CD4-positive, alpha-beta T cell (primary cell): ENCODE measurements at regions not wholly inside any gene's neighbourhood (a gene's known extent, or its start where the extent isn't known, plus 50 kb on each side); places are given as distances from the start of the nearest gene placed in this dataset.
"Not testable (repeated sequence)": the region's sequence is repeated elsewhere in the genome, so short reads cannot be mapped to it uniquely, and the experiment has no call there.

Source experiments
- ATAC-seq: fragments of 200-7000 bp; cut with Tn5 transposase; one replicate; pipeline ENCODE4 v1.10.0; 2022; ENCODE audit warnings: mild to moderate bottlenecking; ENCODE audit not compliant: poor library complexity
- CTCF ChIA-PET: fragments of 350-600 bp; sonication (Branson Sonifier 250); formaldehyde crosslinking; loops from one replicate; lab custom pipeline; 2021; ENCODE audit warnings: antibody characterized with exemption, inconsistent platforms; lab: Charles Lee
- POLR2A ChIA-PET: fragments of 350-600 bp; sonication (Branson Sonifier 250); formaldehyde crosslinking; loops from one replicate; lab custom pipeline; 2021; ENCODE audit warnings: antibody characterized with exemption, inconsistent platforms; lab: Charles Lee
- DNase-seq, 14 experiments: peaks; one replicate each; pipeline ENCODE4 v3.0.0-alpha.2; 2013 to 2020; ENCODE audit warnings: mixed read lengths in 2 of 14
- H3K27ac ChIP-seq, 2 donors: one replicate each; pipeline versions ENCODE4 v1.5.1 to v1.7.0; 2013; ENCODE audit warnings: low read length in 2 of 2, low read depth in 1 of 2, mild to moderate bottlenecking in 1 of 2
- H3K27me3 ChIP-seq, 2 experiments: 1 replicate in 1 of 2; 2 replicates in 1 of 2; pipeline versions ENCODE4 v1.6.1 to v1.7.0; 2013; ENCODE audit warnings: low read length in 2 of 2, control low read depth in 1 of 2, mild to moderate bottlenecking in 1 of 2, moderate library complexity in 1 of 2; ENCODE audit not compliant: insufficient read depth in 2 of 2, control insufficient read depth in 1 of 2
- H3K36me3 ChIP-seq: one replicate; pipeline ENCODE4 v1.6.1; 2013; ENCODE audit warnings: low read length, control low read depth; ENCODE audit not compliant: insufficient read depth
- H3K4me1 ChIP-seq: one replicate; pipeline ENCODE4 v1.6.1; 2013; ENCODE audit warnings: low read length, control low read depth; ENCODE audit not compliant: insufficient read depth
- H3K4me3 ChIP-seq: one replicate; pipeline ENCODE4 v1.5.1; 2013; ENCODE audit warnings: mild to moderate bottlenecking, low read length, moderate library complexity
- H3K9me3 ChIP-seq, 2 experiments: 1 replicate in 1 of 2; 2 replicates in 1 of 2; pipeline versions ENCODE4 v1.6.1 to v1.7.0; 2013; ENCODE audit warnings: low read length in 2 of 2, mild to moderate bottlenecking in 2 of 2, control low read depth in 1 of 2, moderate library complexity in 1 of 2; ENCODE audit not compliant: control insufficient read depth in 1 of 2, insufficient read depth in 1 of 2
- H3K27ac Mint-ChIP-seq: one replicate; pipeline ENCODE4 v1.8.0; 2020; ENCODE audit warnings: mixed read lengths
- H3K27me3 Mint-ChIP-seq: one replicate; pipeline ENCODE4 v1.8.0; 2021; ENCODE audit warnings: mixed read lengths
- H3K36me3 Mint-ChIP-seq: one replicate; pipeline ENCODE4 v1.8.0; 2021; ENCODE audit warnings: low read depth, mixed read lengths
- H3K4me1 Mint-ChIP-seq: one replicate; pipeline ENCODE4 v1.8.0; 2021; ENCODE audit warnings: low read depth, mixed read lengths
- H3K4me3 Mint-ChIP-seq: one replicate; pipeline ENCODE4 v1.8.0; 2020; ENCODE audit warnings: mild to moderate bottlenecking, mixed read lengths
- H3K9me3 Mint-ChIP-seq: one replicate; pipeline ENCODE4 v1.8.0; 2020; ENCODE audit warnings: mixed read lengths
- CTCF ChIP-seq: fragments of 200-600 bp; IDR thresholded peaks from one replicate; pipeline ENCODE4 v1.8.0; 2022; ENCODE audit warnings: antibody characterized with exemption, mild to moderate bottlenecking
- intact Hi-C, 2 experiments: fragments of 100-400 bp; cut with DNase I in 1 of 2; cut with micrococcal nuclease in 1 of 2; formaldehyde crosslinking; loops; one replicate each; pipeline versions ENCODE4 v1.15.1 to v1.9.0; 2023 to 2025; cut with DNase I, micrococcal nuclease

- Histone ChIP-seq H3K4me3 (no peak overlapping the region), H3K36me3 (no peaks in the 10 kb centered on the region), H3K27ac (no peak overlapping the region), H3K27me3 (no peaks in the 10 kb centered on the region), H3K4me1 (no peaks in the 10 kb centered on the region), H3K9me3 (no peaks in the 10 kb centered on the region)
- H3K4me3 Mint-ChIP-seq = no peak overlapping the region
- DNase-seq (peak in 1 of 14 experiments; percentile 9), ATAC-seq (no peak)
- peaks cover 15% of the 10 kb centered on the region for H3K27me3 Mint-ChIP-seq
- ChIA-PET POLR2A (no interaction called here), CTCF (no interaction called here)
- intact Hi-C loops = no loop called here
- no peaks in the 10 kb centered on the region for H3K4me1 Mint-ChIP-seq
- no peaks in the 10 kb centered on the region for H3K36me3 Mint-ChIP-seq
- no peaks in the 10 kb centered on the region for H3K9me3 Mint-ChIP-seq
- TF ChIP-seq CTCF = no peak
- H3K27ac Mint-ChIP-seq = no peak overlapping the region
Observed at GRCh38 chr6:134768931-134769330, 181.0 kb downstream of the ALDH8A1 start.

GRCh38 chr6:134766497-134766896 lies 183.4 kb downstream of the ALDH8A1 start:
- Histone ChIP-seq H3K4me3 (no peak overlapping the region), H3K4me1 (no peaks in the 10 kb centered on the region), H3K27ac (no peak overlapping the region), H3K27me3 (no peaks in the 10 kb centered on the region), H3K9me3 (no peaks in the 10 kb centered on the region), H3K36me3 (no peaks in the 10 kb centered on the region)
- Mint-ChIP-seq H3K4me1 (no peaks in the 10 kb centered on the region), H3K9me3 (no peaks in the 10 kb centered on the region), H3K27me3 (peaks cover 15% of the 10 kb centered on the region), H3K4me3 (no peak overlapping the region), H3K36me3 (no peaks in the 10 kb centered on the region), H3K27ac (no peak overlapping the region)
- intact Hi-C loops = no loop called here
- no peak for TF ChIP-seq CTCF
- ChIA-PET CTCF (interaction anchor here (1.2 kb wide), 1 partner anchor 38 kb away, joined by 3 read pairs; no protein-coding TSS in a partner anchor), POLR2A (no interaction called here)
- no peak for ATAC-seq
- DNase-seq = no peak

DNA sequence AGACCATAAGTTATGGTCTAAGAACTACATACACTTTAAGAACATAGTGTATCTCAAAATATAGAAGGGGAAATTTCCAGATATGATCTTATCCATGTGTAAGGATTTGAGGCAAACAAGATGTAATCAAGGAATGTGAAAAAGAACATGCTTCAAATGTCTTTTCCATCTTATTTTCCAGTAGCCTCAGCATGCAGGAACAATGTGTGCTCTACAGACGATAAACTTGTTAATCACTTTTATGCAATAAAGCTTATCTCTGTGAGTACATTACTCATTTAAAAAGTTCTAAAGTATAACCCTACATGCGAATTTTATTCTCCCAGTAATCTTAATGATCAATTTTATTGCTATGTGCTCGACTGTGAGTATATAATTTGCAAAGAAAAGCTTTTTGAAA lies 185.2 kb downstream of the ALDH8A1 start:
- Histone ChIP-seq H3K9me3 (no peaks in the 10 kb centered on the region), H3K36me3 (no peaks in the 10 kb centered on the region), H3K27ac (no peak overlapping the region), H3K4me1 (no peaks in the 10 kb centered on the region), H3K4me3 (no peak overlapping the region), H3K27me3 (no peaks in the 10 kb centered on the region)
- intact Hi-C loops = no loop called here
- DNase-seq (no peak), ATAC-seq (no peak)
- Mint-ChIP-seq H3K4me1 (no peaks in the 10 kb centered on the region), H3K27ac (no peak overlapping the region), H3K9me3 (no peaks in the 10 kb centered on the region), H3K4me3 (no peak overlapping the region), H3K27me3 (peaks cover 10% of the 10 kb centered on the region), H3K36me3 (no peaks in the 10 kb centered on the region)
- CTCF ChIA-PET = no interaction called here
- POLR2A ChIA-PET = no interaction called here
- TF ChIP-seq CTCF = no peak

DNA sequence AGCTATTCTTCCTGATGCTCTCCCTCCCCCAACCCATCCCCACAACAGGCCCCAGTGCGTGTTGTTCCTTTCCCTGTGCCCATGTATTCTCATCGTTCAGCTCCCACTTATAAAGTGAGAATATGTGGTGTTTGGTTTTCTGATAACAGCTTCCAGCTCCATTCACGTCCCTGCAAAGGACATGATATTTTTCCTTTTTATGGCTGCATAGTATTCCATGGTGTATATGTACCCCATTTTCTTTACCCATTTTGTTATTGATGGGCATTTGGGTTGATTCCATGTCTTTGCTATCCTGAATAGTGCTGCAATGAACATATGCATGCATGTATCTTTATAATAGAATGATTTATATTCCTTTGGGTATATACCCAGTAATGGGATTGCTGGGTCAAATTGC lies 186.3 kb downstream of the ALDH8A1 start:
- not testable (repeated sequence) for ATAC-seq

More for the DNA sequence above, 186.3 kb downstream of the ALDH8A1 start:
- H3K4me3 ChIP-seq, H3K4me1 ChIP-seq, H3K27me3 ChIP-seq, H3K36me3 Mint-ChIP-seq, H3K4me1 Mint-ChIP-seq, H3K4me3 Mint-ChIP-seq, CTCF ChIA-PET, DNase-seq, H3K27ac ChIP-seq, intact Hi-C loops, H3K27me3 Mint-ChIP-seq, POLR2A ChIA-PET, H3K27ac Mint-ChIP-seq, H3K9me3 Mint-ChIP-seq, H3K9me3 ChIP-seq, H3K36me3 ChIP-seq: not testable (repeated sequence)
